ENCODE measurements at regions not wholly inside any gene's neighbourhood (a gene's known extent, or its start where the extent isn't known, plus 50 kb on each side); places are given as distances from the start of the nearest gene placed in this dataset.

- no peak for DNase-seq
Observed at GRCh38 chr2:57740891-57741290, 305.7 kb upstream of the VRK2 start.

- no peak for DNase-seq
Observed at GRCh38 chr2:57753636-57754035, 293.0 kb upstream of the VRK2 start.

GRCh38 chr2:57758686-57759085 lies 287.9 kb upstream of the VRK2 start:
- no peak for DNase-seq

GRCh38 chr2:57759131-57759530 lies 287.5 kb upstream of the VRK2 start:
- DNase-seq = no peak

GRCh38 chr2:57759822-57760300 lies 286.7 kb upstream of the VRK2 start:
- DNase-seq = peak; percentile 77

GRCh38 chr2:57760381-57760801 lies 286.2 kb upstream of the VRK2 start:
- DNase-seq = no peak

- no peak for DNase-seq
Observed at GRCh38 chr2:57776916-57777315, 269.7 kb upstream of the VRK2 start.

- DNase-seq = no peak
Observed at GRCh38 chr2:57782587-57782986, 264.0 kb upstream of the VRK2 start.

- no peak for DNase-seq
Observed at GRCh38 chr2:57793310-57793709, 253.3 kb upstream of the VRK2 start.

- DNase-seq = no peak
Observed at GRCh38 chr2:57796527-57796926, 250.1 kb upstream of the VRK2 start.

- DNase-seq = no peak
Observed at GRCh38 chr2:57798346-57798745, 248.3 kb upstream of the VRK2 start.

GRCh38 chr2:57802243-57802642 lies 244.4 kb upstream of the VRK2 start:
- DNase-seq = no peak

GRCh38 chr2:57804971-57805370 lies 241.6 kb upstream of the VRK2 start:
- DNase-seq = no peak

- no peak for DNase-seq
Observed at GRCh38 chr2:57806449-57806968, 240.1 kb upstream of the VRK2 start.

GRCh38 chr2:57809230-57809629 lies 237.4 kb upstream of the VRK2 start:
- DNase-seq = no peak

GRCh38 chr2:57821088-57821487 lies 225.5 kb upstream of the VRK2 start:
- DNase-seq = no peak

- no peak for DNase-seq
Observed at GRCh38 chr2:57828221-57828620, 218.4 kb upstream of the VRK2 start.

GRCh38 chr2:57834666-57835065 lies 211.9 kb upstream of the VRK2 start:
- DNase-seq = no peak

- DNase-seq = no peak
Observed at GRCh38 chr2:57842531-57842930, 204.1 kb upstream of the VRK2 start.

- no peak for DNase-seq
Observed at GRCh38 chr2:57843158-57843557, 203.4 kb upstream of the VRK2 start.

- DNase-seq = no peak
Observed at GRCh38 chr2:57848723-57849122, 197.9 kb upstream of the VRK2 start.

GRCh38 chr2:57849843-57850242 lies 196.8 kb upstream of the VRK2 start:
- no peak for DNase-seq

- DNase-seq = no peak
Observed at GRCh38 chr2:57850415-57851130, 196.0 kb upstream of the VRK2 start.

- no peak for DNase-seq
Observed at GRCh38 chr2:57855212-57855611, 191.4 kb upstream of the VRK2 start.

GRCh38 chr2:57859755-57860154 lies 186.9 kb upstream of the VRK2 start:
- no peak for DNase-seq

All from activated CD8-positive, alpha-beta memory T cell treated with anti-CD3 and anti-CD28 coated beads, Interleukin-2, amount 50 U/mL, for 4 hours (primary cell).